GM21367 (cell line): ENCODE measurements at regions not wholly inside any gene's neighbourhood (a gene's known extent, or its start where the extent isn't known, plus 50 kb on each side); places are given as distances from the start of the nearest gene placed in this dataset.

ENCODE experiments used
- ATAC-seq: cut with Tn5 transposase; IDR thresholded peaks from one replicate; pipeline ENCODE4 v1.9.1; 2021; ENCODE audit not compliant: unreplicated experiment

GRCh38 chr5:53361708-53362107 is 118.7 kb upstream of the FST start:
- no peak for ATAC-seq

GRCh38 chr5:53362521-53362941 is 117.9 kb upstream of the FST start:
- no peak for ATAC-seq

- ATAC-seq = no peak
These were observed 116.4 kb upstream of the FST start for GRCh38 chr5:53364061-53364460.

GRCh38 chr5:53366245-53366644 is 114.2 kb upstream of the FST start:
- ATAC-seq = no peak

- no peak for ATAC-seq
These were observed 112.7 kb upstream of the FST start for GRCh38 chr5:53367727-53368126.

GRCh38 chr5:53368516-53368915 is 111.9 kb upstream of the FST start:
- no peak for ATAC-seq

GRCh38 chr5:53368966-53369605 is 111.3 kb upstream of the FST start:
- no peak for ATAC-seq

GRCh38 chr5:53369681-53370080 is 110.7 kb upstream of the FST start:
- ATAC-seq = no peak

- no peak for ATAC-seq
These were observed 106.8 kb upstream of the FST start for GRCh38 chr5:53373451-53374158.

GRCh38 chr5:53376853-53377252 is 103.6 kb upstream of the FST start:
- no peak for ATAC-seq

- no peak for ATAC-seq
These were observed 102.2 kb upstream of the FST start for GRCh38 chr5:53378190-53378589.

- ATAC-seq = no peak
These were observed 101.7 kb upstream of the FST start for GRCh38 chr5:53378590-53379247.

GRCh38 chr5:53386341-53386740 is 94.1 kb upstream of the FST start:
- no peak for ATAC-seq

GRCh38 chr5:53389093-53389492 is 91.3 kb upstream of the FST start:
- no peak for ATAC-seq

GRCh38 chr5:53392073-53392472 is 88.4 kb upstream of the FST start:
- ATAC-seq = no peak

- no peak for ATAC-seq
These were observed 85.6 kb upstream of the FST start for GRCh38 chr5:53394808-53395207.

GRCh38 chr5:53397141-53397757 is 83.2 kb upstream of the FST start:
- no peak for ATAC-seq

- ATAC-seq = no peak
These were observed 82.6 kb upstream of the FST start for GRCh38 chr5:53397845-53398244.

GRCh38 chr5:53399926-53400697 is 80.3 kb upstream of the FST start:
- ATAC-seq = no peak

GRCh38 chr5:53403291-53403690 is 77.1 kb upstream of the FST start:
- no peak for ATAC-seq

- no peak for ATAC-seq
These were observed 76.7 kb upstream of the FST start for GRCh38 chr5:53403758-53404157.
